Activated CD8-positive, alpha-beta T cell treated with anti-CD3 and anti-CD28 coated beads, Interleukin-2, amount 10 ng/mL, durations not matched to agents 7 days and 5 days (primary cell): ENCODE measurements at regions not wholly inside any gene's neighbourhood (a gene's known extent, or its start where the extent isn't known, plus 50 kb on each side); places are given as distances from the start of the nearest gene placed in this dataset.

Experiments used
- ATAC-seq: fragments of 150-1000 bp; cut with Tn5 transposase; one replicate; pipeline ENCODE4 v1.10.0; 2021; ENCODE audit warnings: moderate library complexity
- CTCF ChIA-PET: fragments of 350-600 bp; sonication (Branson Sonifier 250); formaldehyde crosslinking; loops from one replicate; lab custom pipeline; 2021; ENCODE audit warnings: antibody characterized with exemption; lab: Charles Lee
- POLR2A ChIA-PET: fragments of 350-600 bp; sonication (Branson Sonifier 250); formaldehyde crosslinking; loops from one replicate; lab custom pipeline; 2021; ENCODE audit warnings: antibody characterized with exemption; lab: Charles Lee
- DNase-seq: peaks from one replicate; pipeline ENCODE4 v3.0.0-alpha.2; 2020
- H3K27ac Mint-ChIP-seq: one replicate; pipeline ENCODE4 v1.8.0; 2021; ENCODE audit warnings: mild to moderate bottlenecking, mixed read lengths
- H3K27me3 Mint-ChIP-seq: one replicate; pipeline ENCODE4 v1.8.0; 2021; ENCODE audit warnings: low read depth, mixed read lengths
- H3K36me3 Mint-ChIP-seq: one replicate; pipeline ENCODE4 v1.8.0; 2021; ENCODE audit warnings: low read depth, mixed read lengths
- H3K4me1 Mint-ChIP-seq: one replicate; pipeline ENCODE4 v1.8.0; 2021; ENCODE audit warnings: low read depth, mixed read lengths
- H3K4me3 Mint-ChIP-seq: one replicate; pipeline ENCODE4 v1.8.0; 2021; ENCODE audit warnings: mild to moderate bottlenecking, mixed read lengths
- H3K9me3 Mint-ChIP-seq: one replicate; pipeline ENCODE4 v1.8.0; 2022; ENCODE audit warnings: mixed read lengths; ENCODE audit not compliant: insufficient read depth

DNA sequence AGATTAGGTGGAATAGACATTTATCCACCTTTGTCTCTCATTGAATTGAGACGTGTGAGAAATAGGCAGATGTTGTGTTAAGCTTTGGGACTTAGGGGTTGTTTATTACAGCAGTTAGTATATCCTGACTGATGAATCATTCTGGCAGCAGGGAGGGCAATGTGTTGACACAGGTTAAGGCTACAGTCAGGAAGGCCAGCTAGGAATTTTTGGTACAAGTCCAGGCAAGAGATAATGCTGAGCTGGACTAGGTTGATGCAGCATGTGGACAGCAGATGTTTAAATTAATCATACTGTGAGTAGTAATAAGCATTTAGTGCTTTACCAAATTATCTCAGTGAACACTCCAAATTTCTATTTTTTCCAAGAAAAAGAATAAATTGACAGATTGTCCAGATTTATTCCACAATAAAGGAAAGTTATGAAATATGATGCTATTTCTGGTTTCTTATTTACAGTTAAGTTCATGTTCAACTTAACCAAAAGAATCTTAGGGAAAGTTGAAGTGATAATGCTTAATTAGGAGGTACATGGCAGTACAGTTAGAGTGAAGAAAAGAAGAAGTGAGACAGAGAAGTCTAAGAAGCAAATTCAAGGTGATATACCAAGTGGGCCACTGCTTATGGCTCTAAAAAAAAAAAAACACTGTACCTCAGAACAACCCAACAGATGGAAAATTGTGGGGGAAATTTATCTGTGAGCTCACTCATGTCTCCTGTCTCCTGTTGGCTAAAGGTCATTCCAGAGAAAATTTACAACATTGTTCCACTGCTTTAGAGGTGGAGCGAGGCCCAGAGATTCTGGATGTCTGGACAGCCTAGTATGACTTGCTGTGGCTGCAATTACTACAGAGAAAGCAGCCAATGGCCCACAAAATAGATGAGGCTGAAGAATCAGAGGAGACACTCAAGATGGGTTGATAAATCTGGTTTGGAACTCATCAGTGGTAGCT, 102.7 kb upstream of the C21orf91 start:
- DNase-seq (no peak), ATAC-seq (no peak)
- H3K36me3 Mint-ChIP-seq: peaks cover 3% of the 10 kb centered on the region
- no peak overlapping the region for H3K4me3 Mint-ChIP-seq
- H3K27ac Mint-ChIP-seq: no peak overlapping the region
- H3K27me3 Mint-ChIP-seq: peaks cover 7% of the 10 kb centered on the region
- peaks cover 8% of the 10 kb centered on the region for H3K9me3 Mint-ChIP-seq
- H3K4me1 Mint-ChIP-seq: peaks cover 3% of the 10 kb centered on the region
- POLR2A ChIA-PET: no interaction called here
- CTCF ChIA-PET: interaction anchor here (0.7 to 5.5 kb wide), 5 partner anchors 9 to 242 kb away, joined by 3 to 67 read pairs (median 3); no protein-coding TSS in a partner anchor

DNA sequence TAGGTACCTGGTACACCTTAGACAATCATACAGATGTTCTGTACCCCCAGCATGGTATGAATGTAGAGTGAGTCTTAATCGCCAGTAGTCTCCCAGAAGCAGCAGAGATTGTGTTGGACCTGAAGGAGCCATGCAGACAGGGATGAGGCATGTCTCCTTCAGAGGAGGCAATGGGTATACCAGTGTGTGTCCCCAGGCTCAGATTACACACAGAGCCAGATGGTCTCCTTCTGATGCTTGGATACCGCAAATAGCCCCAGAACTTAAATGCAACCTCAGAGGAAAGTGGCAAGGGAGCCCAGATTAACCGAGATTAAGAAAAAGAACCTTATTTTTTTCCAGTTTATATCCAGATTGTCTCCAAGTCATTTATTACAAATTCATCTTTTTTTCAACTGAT, 96.8 kb upstream of the C21orf91 start:
- POLR2A ChIA-PET: interaction anchor here (0.7 kb wide), 1 partner anchor 1548 kb away, joined by 3 read pairs; no protein-coding TSS in a partner anchor
- H3K27me3 Mint-ChIP-seq: no peaks in the 10 kb centered on the region
- H3K4me1 Mint-ChIP-seq: no peaks in the 10 kb centered on the region
- CTCF ChIA-PET: interaction anchor here (1.0 to 1.1 kb wide), 2 partner anchors 9 kb away, joined by 3 read pairs; no protein-coding TSS in a partner anchor
- no peak overlapping the region for H3K4me3 Mint-ChIP-seq
- peaks cover 3% of the 10 kb centered on the region for H3K36me3 Mint-ChIP-seq
- DNase-seq (no peak), ATAC-seq (no peak)
- H3K27ac Mint-ChIP-seq: no peak overlapping the region
- peaks cover 8% of the 10 kb centered on the region for H3K9me3 Mint-ChIP-seq

DNA sequence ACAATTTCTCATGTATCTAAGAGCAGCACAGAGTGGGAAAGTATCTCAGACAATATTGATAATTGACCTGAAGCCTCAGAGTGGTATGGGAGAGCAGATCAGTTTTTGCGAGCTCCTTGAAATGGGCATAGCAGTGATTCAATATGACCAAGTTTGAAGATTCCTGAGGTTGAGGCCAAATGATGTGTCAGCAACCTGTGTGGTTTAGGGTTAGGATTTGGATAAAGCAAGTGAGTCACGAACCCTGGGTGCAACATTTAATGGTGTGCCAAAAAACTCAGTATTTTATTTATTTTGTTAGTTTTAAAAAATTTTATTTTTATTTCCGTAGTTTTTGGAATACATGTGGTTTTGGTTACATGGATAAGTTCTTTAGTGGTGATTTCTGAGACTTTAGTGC, 92.5 kb upstream of the C21orf91 start:
- no peaks in the 10 kb centered on the region for H3K27me3 Mint-ChIP-seq
- no peak overlapping the region for H3K27ac Mint-ChIP-seq
- no peaks in the 10 kb centered on the region for H3K4me1 Mint-ChIP-seq
- ChIA-PET CTCF (no interaction called here), POLR2A (no interaction called here)
- H3K9me3 Mint-ChIP-seq: no peaks in the 10 kb centered on the region
- no peak overlapping the region for H3K4me3 Mint-ChIP-seq
- DNase-seq: no peak
- ATAC-seq: no peak
- no peaks in the 10 kb centered on the region for H3K36me3 Mint-ChIP-seq

DNA sequence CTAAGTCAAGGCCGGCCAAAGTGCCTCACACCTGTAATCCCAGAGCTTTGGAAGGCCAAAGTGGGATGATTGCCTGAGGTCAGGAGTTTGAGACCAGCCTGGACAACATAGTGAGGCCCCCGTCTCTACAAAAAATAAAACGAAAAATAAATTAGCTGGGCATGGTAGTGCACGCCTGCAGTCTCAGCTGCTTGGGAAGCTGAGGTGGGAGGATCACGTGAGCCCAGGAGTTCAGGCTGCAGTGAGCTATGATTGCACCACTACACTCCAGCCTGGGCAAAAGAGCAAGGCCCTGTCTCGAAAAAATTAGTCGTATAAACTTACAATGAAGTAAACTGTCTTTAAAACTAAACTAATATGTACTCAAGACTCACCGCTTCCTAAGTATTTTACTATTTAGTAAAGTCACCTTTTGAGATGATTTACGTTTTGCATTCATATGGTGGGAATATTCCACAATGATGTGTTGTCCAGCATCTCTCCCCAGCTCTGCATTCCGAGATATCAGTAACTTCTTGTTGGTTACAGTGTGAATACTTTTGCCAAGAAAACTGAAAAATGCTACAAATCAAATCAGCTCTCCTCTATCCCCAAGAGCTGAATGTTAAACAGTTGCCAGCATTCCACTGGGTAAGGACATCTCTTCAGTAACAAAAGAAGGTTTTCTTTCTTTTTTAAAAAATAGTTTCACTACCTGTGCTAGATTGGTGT, 84.9 kb upstream of the C21orf91 start:
- no peak for DNase-seq
- CTCF ChIA-PET: interaction anchor here (0.8 to 2.1 kb wide), 13 partner anchors 9 to 226 kb away, joined by 3 to 11 read pairs (median 4); no protein-coding TSS in a partner anchor
- Mint-ChIP-seq H3K36me3 (peaks cover 5% of the 10 kb centered on the region), H3K27me3 (no peaks in the 10 kb centered on the region), H3K4me3 (no peak overlapping the region), H3K4me1 (peaks cover 7% of the 10 kb centered on the region), H3K9me3 (peaks cover 15% of the 10 kb centered on the region), H3K27ac (no peak overlapping the region)
- POLR2A ChIA-PET: interaction anchor here (0.7 kb wide), 1 partner anchor 281 kb away, joined by 3 read pairs; no protein-coding TSS in a partner anchor
- ATAC-seq: no peak

DNA sequence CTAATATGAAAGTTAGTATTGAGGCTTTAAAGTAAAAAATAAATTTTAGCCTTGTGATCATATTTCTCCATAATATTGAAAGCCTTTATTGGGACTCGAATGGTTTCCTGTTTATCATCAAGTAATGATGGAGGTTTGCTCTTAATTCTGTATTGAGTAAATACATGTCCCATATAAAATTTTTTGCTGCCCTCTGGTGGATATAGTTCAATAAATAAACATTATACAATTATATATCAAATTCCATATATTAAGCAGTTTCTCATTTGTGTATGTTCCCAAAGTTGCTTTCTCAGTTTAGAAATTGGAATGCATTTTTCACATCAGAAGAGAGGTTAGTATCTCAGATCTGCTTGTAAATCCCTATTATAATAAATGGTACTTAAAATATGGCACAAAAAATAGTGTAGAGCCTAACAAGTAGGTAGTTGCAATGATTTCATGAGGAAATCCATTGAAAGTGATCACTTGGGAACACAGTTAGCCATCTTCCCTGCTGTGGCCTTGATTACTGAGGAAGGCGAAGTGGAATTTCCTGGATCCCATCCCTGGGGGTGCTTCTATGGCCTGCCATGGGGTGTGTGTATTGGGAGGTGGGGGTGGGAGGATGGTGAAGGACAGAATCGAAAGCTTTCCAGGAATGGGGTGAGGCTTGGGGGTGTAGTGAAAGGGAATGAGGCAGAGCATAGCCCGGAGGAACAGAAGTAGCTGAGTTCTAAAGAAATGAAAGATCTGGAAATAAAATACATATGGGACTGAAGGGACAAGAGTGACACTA, 84.1 kb upstream of the C21orf91 start:
- ChIA-PET POLR2A (interaction anchor here (0.7 kb wide), 1 partner anchor 280 kb away, joined by 3 read pairs; no protein-coding TSS in a partner anchor), CTCF (interaction anchor here (0.8 to 2.1 kb wide), 10 partner anchors 19 to 224 kb away, joined by 3 to 11 read pairs (median 4); no protein-coding TSS in a partner anchor)
- DNase-seq: no peak
- Mint-ChIP-seq H3K9me3 (peaks cover 24% of the 10 kb centered on the region), H3K27ac (no peak overlapping the region), H3K36me3 (peaks cover 12% of the 10 kb centered on the region), H3K4me3 (no peak overlapping the region), H3K27me3 (no peaks in the 10 kb centered on the region), H3K4me1 (peaks cover 11% of the 10 kb centered on the region)
- ATAC-seq: peak; percentile 57

DNA sequence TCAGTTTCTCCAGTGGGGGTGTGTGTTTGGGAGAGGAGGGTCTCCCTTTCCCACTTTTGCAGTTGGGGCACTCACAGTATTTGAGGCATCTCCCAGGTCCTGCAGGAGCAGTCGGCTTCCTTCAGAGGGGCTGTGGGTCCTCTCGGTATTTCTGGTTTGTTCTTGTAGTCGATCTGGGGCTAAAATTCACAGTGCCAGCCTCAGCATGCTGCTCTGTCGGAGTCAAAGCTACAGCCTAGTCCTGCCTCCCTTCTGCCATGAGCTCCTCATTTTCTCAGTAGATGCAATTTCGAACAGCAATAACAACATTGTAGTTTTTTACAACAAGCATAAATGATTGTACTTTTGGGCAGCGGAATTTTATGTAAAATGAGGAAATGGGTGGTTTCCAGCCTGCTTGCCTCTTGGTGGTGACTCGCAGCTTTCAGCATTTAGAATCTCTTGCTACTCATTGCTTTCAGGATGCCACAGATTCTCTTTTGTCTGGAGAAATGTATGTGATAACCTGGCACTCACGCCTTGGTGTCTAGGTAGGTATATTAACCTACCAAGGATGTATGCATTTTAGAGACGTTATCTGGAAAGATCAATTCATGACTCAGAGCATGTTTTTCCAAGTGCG, 82.4 kb upstream of the C21orf91 start:
- DNase-seq (no peak), ATAC-seq (no peak)
- Mint-ChIP-seq H3K9me3 (peaks cover 32% of the 10 kb centered on the region), H3K27ac (no peak overlapping the region), H3K27me3 (no peaks in the 10 kb centered on the region), H3K36me3 (peaks cover 22% of the 10 kb centered on the region), H3K4me3 (no peak overlapping the region), H3K4me1 (peaks cover 22% of the 10 kb centered on the region)
- ChIA-PET CTCF (interaction anchor here (0.7 to 1.6 kb wide), 4 partner anchors 9 to 223 kb away, joined by 3 to 11 read pairs (median 6); no protein-coding TSS in a partner anchor), POLR2A (no interaction called here)

DNA sequence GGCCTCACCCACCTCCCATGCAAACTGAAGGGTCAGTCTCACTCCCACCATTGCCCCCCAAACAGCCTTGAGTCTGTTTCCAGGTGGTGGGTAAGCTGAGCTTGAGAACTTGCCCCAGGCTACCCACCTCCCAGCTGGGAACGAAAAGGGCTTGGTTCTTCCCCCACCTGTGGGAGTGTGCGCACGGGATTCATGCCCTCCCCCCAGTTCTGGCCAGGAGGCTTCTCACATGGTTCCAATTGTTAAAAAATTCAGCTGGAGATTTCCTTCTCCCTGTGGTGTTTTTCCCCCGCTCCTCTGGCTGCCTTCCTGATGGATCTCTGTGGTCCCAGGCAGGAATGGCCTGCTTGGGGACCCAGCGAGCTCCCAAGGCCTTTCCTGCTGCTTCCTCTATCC, 81.8 kb upstream of the C21orf91 start:
- CTCF ChIA-PET: interaction anchor here (0.7 to 1.6 kb wide), 4 partner anchors 8 to 222 kb away, joined by 3 to 11 read pairs (median 6); no protein-coding TSS in a partner anchor
- no peaks in the 10 kb centered on the region for H3K27me3 Mint-ChIP-seq
- POLR2A ChIA-PET: no interaction called here
- no peak for DNase-seq
- peaks cover 32% of the 10 kb centered on the region for H3K9me3 Mint-ChIP-seq
- H3K27ac Mint-ChIP-seq: no peak overlapping the region
- ATAC-seq: no peak
- H3K4me3 Mint-ChIP-seq: no peak overlapping the region
- peaks cover 25% of the 10 kb centered on the region for H3K36me3 Mint-ChIP-seq
- H3K4me1 Mint-ChIP-seq: peaks cover 22% of the 10 kb centered on the region

DNA sequence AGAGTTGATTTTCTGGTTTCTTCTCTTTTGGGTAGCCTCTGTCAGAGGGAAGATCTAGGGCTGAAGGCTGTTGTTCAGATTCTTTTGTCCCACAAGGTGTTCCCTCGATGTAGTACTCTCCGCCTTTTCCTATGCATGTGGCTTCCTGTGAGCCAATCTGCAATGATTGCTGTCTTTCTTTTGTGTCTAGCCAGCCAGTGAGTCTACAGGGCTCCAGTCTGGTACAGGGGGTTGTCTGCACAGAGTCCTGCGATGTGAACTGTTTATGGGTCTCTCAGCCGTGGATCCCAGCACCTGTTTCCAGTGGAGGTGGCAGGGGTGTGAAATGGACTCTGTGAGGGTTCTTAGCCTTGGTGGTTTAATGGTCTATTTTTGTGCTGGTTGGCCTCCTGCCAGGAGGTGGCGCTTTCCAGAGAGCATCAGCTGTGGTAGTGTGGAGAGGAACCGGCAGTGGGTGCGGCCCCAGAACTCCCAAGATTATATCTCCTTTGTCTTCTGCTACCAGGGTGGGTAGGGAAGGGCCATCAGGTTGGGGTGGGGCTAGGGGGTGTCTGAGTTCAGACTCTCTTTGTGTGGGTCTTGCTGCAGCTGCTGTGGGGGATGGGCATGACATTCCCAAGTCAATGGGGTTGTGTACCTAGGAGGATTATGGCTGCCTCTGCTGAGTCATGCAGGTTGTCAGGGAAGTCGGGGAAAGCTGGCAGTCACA, 81.3 kb upstream of the C21orf91 start:
- no peaks in the 10 kb centered on the region for H3K27me3 Mint-ChIP-seq
- ChIA-PET CTCF (interaction anchor here (1.5 to 3.1 kb wide), 3 partner anchors 8 to 222 kb away, joined by 8 to 11 read pairs (median 11); no protein-coding TSS in a partner anchor), POLR2A (no interaction called here)
- H3K27ac Mint-ChIP-seq: no peak overlapping the region
- peaks cover 25% of the 10 kb centered on the region for H3K36me3 Mint-ChIP-seq
- DNase-seq (no peak), ATAC-seq (no peak)
- H3K9me3 Mint-ChIP-seq: peaks cover 32% of the 10 kb centered on the region
- H3K4me3 Mint-ChIP-seq: no peak overlapping the region
- H3K4me1 Mint-ChIP-seq: peaks cover 22% of the 10 kb centered on the region

DNA sequence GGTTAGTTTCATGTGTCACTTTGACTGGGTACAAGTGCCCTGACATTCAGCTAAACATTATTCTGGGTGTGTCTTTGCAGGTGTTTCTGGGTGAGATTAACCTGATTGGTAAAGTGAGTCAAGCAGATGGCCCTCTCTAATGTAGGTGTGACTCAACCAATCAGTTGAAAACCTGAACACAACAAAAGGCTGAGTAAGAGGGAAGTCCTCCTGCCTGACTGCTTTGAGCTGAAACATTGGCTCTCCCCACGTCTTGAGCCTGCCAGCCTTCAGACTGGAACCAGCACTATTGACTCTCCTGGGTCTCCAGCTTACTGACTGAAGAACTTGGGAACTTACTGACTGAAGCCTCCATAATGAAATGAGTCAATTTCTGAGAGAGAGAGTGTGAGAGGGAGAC, 70.0 kb upstream of the C21orf91 start:
- no peak for ATAC-seq
- no peaks in the 10 kb centered on the region for H3K27me3 Mint-ChIP-seq
- H3K4me1 Mint-ChIP-seq: no peaks in the 10 kb centered on the region
- CTCF ChIA-PET: no interaction called here
- H3K9me3 Mint-ChIP-seq: no peaks in the 10 kb centered on the region
- H3K4me3 Mint-ChIP-seq: no peak overlapping the region
- no peaks in the 10 kb centered on the region for H3K36me3 Mint-ChIP-seq
- POLR2A ChIA-PET: no interaction called here
- no peak overlapping the region for H3K27ac Mint-ChIP-seq
- DNase-seq: no peak

DNA sequence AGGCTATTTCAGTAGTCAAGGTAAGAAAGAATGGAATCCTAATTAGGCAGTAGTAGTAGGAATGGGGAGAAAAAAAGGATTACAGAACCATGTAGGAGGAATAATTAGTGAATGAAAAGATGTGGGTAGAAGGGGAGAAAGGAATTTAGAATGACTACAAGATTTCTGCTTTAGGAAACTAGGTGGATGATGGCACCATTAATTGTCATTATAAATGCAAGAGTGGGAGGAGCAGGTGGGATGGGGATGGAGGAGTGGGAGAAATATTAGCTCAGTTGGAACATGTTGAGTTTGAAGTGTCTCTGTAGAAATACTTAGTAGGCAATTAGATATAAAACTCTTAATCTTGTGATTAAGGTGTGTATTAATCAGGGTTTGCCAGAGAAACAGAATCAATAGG, 50.0 kb upstream of the C21orf91 start:
- ATAC-seq: no peak
- H3K27ac Mint-ChIP-seq: no peak overlapping the region
- no peaks in the 10 kb centered on the region for H3K4me1 Mint-ChIP-seq
- ChIA-PET POLR2A (no interaction called here), CTCF (no interaction called here)
- no peaks in the 10 kb centered on the region for H3K36me3 Mint-ChIP-seq
- no peaks in the 10 kb centered on the region for H3K27me3 Mint-ChIP-seq
- H3K4me3 Mint-ChIP-seq: no peak overlapping the region
- no peaks in the 10 kb centered on the region for H3K9me3 Mint-ChIP-seq
- DNase-seq: no peak
